Neural cell (in vitro differentiated cells): ENCODE measurements at regions not wholly inside any gene's neighbourhood (a gene's known extent, or its start where the extent isn't known, plus 50 kb on each side); places are given as distances from the start of the nearest gene placed in this dataset.

ENCODE experiments used
- H2AFZ ChIP-seq: fragments of 200-600, 300-800 bp; sonication (generic), shearing (Covaris generic); 2 replicates; pipeline ENCODE4 v1.6.0; 2014; ENCODE audit warnings: low read depth, mild to moderate bottlenecking, antibody characterized with exemption, low read length, moderate library complexity
- H3F3A ChIP-seq: fragments of 200-600 bp; shearing (Covaris generic); 2 replicates; pipeline ENCODE4 v1.6.1; 2016; ENCODE audit warnings: mild to moderate bottlenecking, moderate library complexity, mixed read lengths, antibody characterized with exemption, low read length; ENCODE audit not compliant: insufficient read depth, poor library complexity, severe bottlenecking
- H3K27ac ChIP-seq: fragments of 200-600, 300-800 bp; sonication (generic), shearing (Covaris generic); 2 replicates; pipeline ENCODE4 v1.5.1; 2014; ENCODE audit warnings: mild to moderate bottlenecking, low read length, moderate library complexity
- H3K27me3 ChIP-seq: fragments of 300-800, 200-600 bp; sonication (generic), shearing (Covaris generic); 2 replicates; pipeline ENCODE4 v1.6.0; 2014; ENCODE audit warnings: mild to moderate bottlenecking, low read depth, low read length, moderate library complexity; ENCODE audit not compliant: insufficient read depth
- H3K36me3 ChIP-seq: fragments of 300-800, 200-600 bp; sonication (generic), shearing (Covaris generic); 2 replicates; pipeline ENCODE4 v1.5.1; 2014; ENCODE audit warnings: mild to moderate bottlenecking, antibody characterized with exemption, low read length, moderate library complexity; ENCODE audit not compliant: insufficient read depth
- H3K4me2 ChIP-seq: fragments of 300-800, 200-600 bp; sonication (generic), shearing (Covaris generic); 2 replicates; pipeline ENCODE4 v1.6.0; 2014; ENCODE audit warnings: mild to moderate bottlenecking, low read length
- H3K4me3 ChIP-seq: fragments of 300-800, 200-600 bp; sonication (generic), shearing (Covaris generic); 2 replicates; pipeline ENCODE4 v1.5.1; 2014; ENCODE audit warnings: mild to moderate bottlenecking, low read length, moderate library complexity
- H3K79me2 ChIP-seq: fragments of 200-600 bp; shearing (Covaris generic); replicated peaks from 2 replicates; pipeline ENCODE4 v1.6.0; 2014; ENCODE audit warnings: mild to moderate bottlenecking, low read length, moderate library complexity; ENCODE audit not compliant: insufficient read depth
- H3K9ac ChIP-seq: fragments of 300-800, 200-600 bp; sonication (generic), shearing (Covaris generic); 2 replicates; pipeline ENCODE4 v1.6.1; 2016; ENCODE audit warnings: mild to moderate bottlenecking, low read length, mixed read lengths
- H3K9me2 ChIP-seq: fragments of 200-600 bp; shearing (Covaris generic); 2 replicates; pipeline ENCODE4 v1.6.1; 2016; ENCODE audit warnings: mild to moderate bottlenecking, low read length, mixed read lengths; ENCODE audit not compliant: insufficient read depth
- H3K9me3 ChIP-seq: fragments of 200-600, 300-800 bp; sonication (generic), shearing (Covaris generic); 2 replicates; pipeline ENCODE4 v1.6.1; 2016; ENCODE audit warnings: mild to moderate bottlenecking, mixed run types, low read length, moderate library complexity, mixed read lengths
- H4K20me1 ChIP-seq: fragments of 200-600 bp; shearing (Covaris generic); 2 replicates; pipeline ENCODE4 v1.6.1; 2016; ENCODE audit warnings: mild to moderate bottlenecking, mixed run types; ENCODE audit not compliant: insufficient read depth
- EP300 ChIP-seq: fragments of 450-650 bp; conservative IDR thresholded peaks from 2 replicates; pipeline ENCODE4 v1.6.1; 2014; ENCODE audit warnings: antibody characterized with exemption, mild to moderate bottlenecking, moderate library complexity; ENCODE audit not compliant: poor library complexity, severe bottlenecking
- EZH2 ChIP-seq: fragments of 200-600, 300-800 bp; shearing (Covaris generic), sonication (generic); IDR thresholded peaks from 2 replicates; pipeline ENCODE4 v1.6.1; 2014; ENCODE audit warnings: antibody characterized with exemption, low read length, borderline replicate concordance, mild to moderate bottlenecking; ENCODE audit not compliant: insufficient read depth, poor library complexity, severe bottlenecking
- MXI1 ChIP-seq: fragments of 450-650 bp; conservative IDR thresholded peaks from 2 replicates; pipeline ENCODE4 v1.6.1; 2014; ENCODE audit warnings: antibody characterized with exemption, mild to moderate bottlenecking; ENCODE audit not compliant: poor library complexity, severe bottlenecking
- POLR2AphosphoS5 ChIP-seq: IDR thresholded peaks from 2 replicates; pipeline ENCODE4 v1.6.1; 2012
- REST ChIP-seq: IDR thresholded peaks from 2 replicates; pipeline ENCODE4 v1.6.1; 2012; ENCODE audit warnings: borderline replicate concordance
- SMC3 ChIP-seq: fragments of 450-650 bp; conservative IDR thresholded peaks from 2 replicates; pipeline ENCODE4 v1.6.1; 2014; ENCODE audit warnings: antibody characterized with exemption, mild to moderate bottlenecking, moderate library complexity; ENCODE audit not compliant: poor library complexity
- TAF1 ChIP-seq: IDR thresholded peaks from 2 replicates; pipeline ENCODE4 v1.6.1; 2012; ENCODE audit warnings: low read depth
- TF ChIP-seq, protein P1 (sequence below): fragments of 450-650 bp; IDR thresholded peaks from 2 replicates; pipeline ENCODE4 v1.5.1; 2014; ENCODE audit warnings: antibody characterized with exemption, mild to moderate bottlenecking, moderate library complexity; ENCODE audit not compliant: poor library complexity, severe bottlenecking

GRCh38 chr2:177053038-177053437 lies 159.6 kb upstream of the HNRNPA3 start:
- Histone ChIP-seq H3K4me3 (no peak overlapping the region), H3K4me2 (no peak overlapping the region), H3F3A (no peaks in the 10 kb centered on the region), H3K36me3 (no peaks in the 10 kb centered on the region), H3K79me2 (no peaks in the 10 kb centered on the region), H4K20me1 (no peaks in the 10 kb centered on the region), H3K9ac (no peak overlapping the region), H3K9me3 (no peaks in the 10 kb centered on the region), H2AFZ (no peak overlapping the region), H3K27me3 (no peaks in the 10 kb centered on the region), H3K27ac (no peak overlapping the region), H3K9me2 (no peaks in the 10 kb centered on the region)
- TF ChIP-seq SMC3: no peak
- no peak for TF ChIP-seq EZH2
- TF ChIP-seq, protein P1, sequence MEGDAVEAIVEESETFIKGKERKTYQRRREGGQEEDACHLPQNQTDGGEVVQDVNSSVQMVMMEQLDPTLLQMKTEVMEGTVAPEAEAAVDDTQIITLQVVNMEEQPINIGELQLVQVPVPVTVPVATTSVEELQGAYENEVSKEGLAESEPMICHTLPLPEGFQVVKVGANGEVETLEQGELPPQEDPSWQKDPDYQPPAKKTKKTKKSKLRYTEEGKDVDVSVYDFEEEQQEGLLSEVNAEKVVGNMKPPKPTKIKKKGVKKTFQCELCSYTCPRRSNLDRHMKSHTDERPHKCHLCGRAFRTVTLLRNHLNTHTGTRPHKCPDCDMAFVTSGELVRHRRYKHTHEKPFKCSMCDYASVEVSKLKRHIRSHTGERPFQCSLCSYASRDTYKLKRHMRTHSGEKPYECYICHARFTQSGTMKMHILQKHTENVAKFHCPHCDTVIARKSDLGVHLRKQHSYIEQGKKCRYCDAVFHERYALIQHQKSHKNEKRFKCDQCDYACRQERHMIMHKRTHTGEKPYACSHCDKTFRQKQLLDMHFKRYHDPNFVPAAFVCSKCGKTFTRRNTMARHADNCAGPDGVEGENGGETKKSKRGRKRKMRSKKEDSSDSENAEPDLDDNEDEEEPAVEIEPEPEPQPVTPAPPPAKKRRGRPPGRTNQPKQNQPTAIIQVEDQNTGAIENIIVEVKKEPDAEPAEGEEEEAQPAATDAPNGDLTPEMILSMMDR: no peak

DNA sequence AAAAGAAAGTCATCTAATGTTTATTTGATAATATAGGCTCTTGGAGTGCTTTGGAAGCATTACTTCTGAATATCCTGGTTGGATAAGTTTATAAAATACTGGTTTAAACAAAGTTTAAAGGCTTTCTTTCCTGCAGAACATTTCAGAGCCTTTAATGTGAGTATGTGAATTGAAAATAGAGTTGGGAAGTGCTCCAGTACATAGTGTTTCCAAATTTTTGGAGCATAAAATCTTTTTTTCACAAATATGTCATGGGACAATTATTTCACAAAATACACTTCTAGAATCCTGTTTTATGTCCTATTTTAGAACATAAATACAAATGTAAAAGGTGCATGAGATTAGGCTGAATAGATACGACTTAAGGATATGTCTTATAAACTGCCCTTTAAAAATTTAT lies 158.9 kb upstream of the HNRNPA3 start:
- Histone ChIP-seq H3K9me2 (no peaks in the 10 kb centered on the region), H4K20me1 (no peaks in the 10 kb centered on the region), H3F3A (no peaks in the 10 kb centered on the region), H3K79me2 (no peaks in the 10 kb centered on the region), H3K4me3 (no peak overlapping the region), H3K27me3 (no peaks in the 10 kb centered on the region), H3K27ac (no peak overlapping the region), H3K9ac (no peak overlapping the region), H2AFZ (no peak overlapping the region), H3K4me2 (no peak overlapping the region), H3K36me3 (no peaks in the 10 kb centered on the region), H3K9me3 (no peaks in the 10 kb centered on the region)
- TF ChIP-seq EP300 (no peak), REST (no peak), MXI1 (no peak)

GRCh38 chr2:177056481-177056929 lies 156.1 kb upstream of the HNRNPA3 start:
- Histone ChIP-seq H3K27me3 (no peaks in the 10 kb centered on the region), H3K9ac (no peak overlapping the region), H3K9me3 (no peaks in the 10 kb centered on the region), H2AFZ (no peak overlapping the region), H3F3A (no peaks in the 10 kb centered on the region), H3K9me2 (no peaks in the 10 kb centered on the region), H3K27ac (no peak overlapping the region), H3K79me2 (no peaks in the 10 kb centered on the region), H4K20me1 (no peaks in the 10 kb centered on the region), H3K4me3 (no peak overlapping the region), H3K4me2 (no peak overlapping the region), H3K36me3 (no peaks in the 10 kb centered on the region)
- TF ChIP-seq, protein P1: no peak
- no peak for TF ChIP-seq TAF1
- TF ChIP-seq POLR2AphosphoS5: no peak
- TF ChIP-seq REST: no peak
